Immature natural killer cell (primary cell): ENCODE measurements at regions not wholly inside any gene's neighbourhood (a gene's known extent, or its start where the extent isn't known, plus 50 kb on each side); places are given as distances from the start of the nearest gene placed in this dataset.

ENCODE experiments used
- DNase-seq, 3 donors: peaks; one replicate each; pipeline ENCODE4 v3.0.0; 2022; ENCODE audit warnings: mixed read lengths in 1 of 3
- H3K27ac Mint-ChIP-seq, 6 donors: one replicate each; pipeline ENCODE4 v1.8.0; 2020; ENCODE audit warnings: mixed read lengths in 6 of 6, mild to moderate bottlenecking in 5 of 6, inconsistent platforms in 4 of 6, moderate library complexity in 3 of 6
- H3K27me3 Mint-ChIP-seq, 3 donors: one replicate each; pipeline ENCODE4 v1.8.0; 2020 to 2021; ENCODE audit warnings: low read depth in 3 of 3, mild to moderate bottlenecking in 3 of 3, mixed read lengths in 3 of 3, moderate library complexity in 3 of 3, inconsistent platforms in 1 of 3
- H3K36me3 Mint-ChIP-seq, 3 donors: one replicate each; pipeline ENCODE4 v1.8.0; 2020; ENCODE audit warnings: mixed read lengths in 3 of 3, inconsistent platforms in 2 of 3, mild to moderate bottlenecking in 2 of 3
- H3K4me1 Mint-ChIP-seq, 2 donors: one replicate each; pipeline ENCODE4 v1.8.0; 2020; ENCODE audit warnings: inconsistent platforms in 2 of 2, mild to moderate bottlenecking in 2 of 2, mixed read lengths in 2 of 2, moderate library complexity in 1 of 2
- H3K4me3 Mint-ChIP-seq, 5 donors: one replicate each; pipeline ENCODE4 v1.8.0; 2020; ENCODE audit warnings: mild to moderate bottlenecking in 5 of 5, mixed read lengths in 5 of 5, inconsistent platforms in 3 of 5, moderate library complexity in 3 of 5
- H3K9me3 Mint-ChIP-seq, 6 donors: one replicate each; pipeline ENCODE4 v1.8.0; 2020; ENCODE audit warnings: mild to moderate bottlenecking in 6 of 6, mixed read lengths in 6 of 6, inconsistent platforms in 4 of 6, moderate library complexity in 3 of 6

DNA sequence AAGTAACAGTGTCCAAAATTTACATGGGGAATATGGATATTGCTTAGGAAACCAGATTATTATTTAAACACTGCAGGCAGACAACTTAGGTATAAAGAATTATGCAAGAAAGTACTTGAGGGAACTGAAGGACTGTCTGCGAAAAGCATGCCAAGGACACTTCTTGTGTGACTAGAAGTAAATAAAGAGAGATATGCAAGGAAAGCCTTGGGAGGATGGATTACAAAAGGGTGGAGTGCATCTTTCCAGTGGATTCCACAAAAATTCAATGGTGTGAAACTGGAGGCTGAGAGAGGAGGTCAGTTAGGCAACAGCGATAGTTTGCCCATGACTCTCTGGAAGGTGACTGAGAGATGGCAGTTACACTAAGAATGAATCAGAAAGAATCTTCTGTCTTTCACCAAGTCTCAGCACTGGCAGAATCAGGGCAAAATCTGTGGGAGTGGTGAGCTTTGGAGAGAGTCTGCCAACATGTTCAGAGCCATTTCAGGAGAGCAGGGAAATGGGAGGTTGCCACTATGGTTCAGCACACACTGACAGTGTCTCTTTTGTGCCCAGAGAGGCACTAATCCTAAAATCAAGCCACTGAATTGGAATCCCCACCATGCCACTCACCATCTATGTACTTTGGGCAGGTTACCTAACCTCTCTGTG lies 331.6 kb downstream of the BMPER start:
- Mint-ChIP-seq H3K9me3 (peaks cover 0 to 5% (median 0%) of the 10 kb centered on the region in 6 donors), H3K36me3 (no peaks in the 10 kb centered on the region), H3K27ac (no peak overlapping the region), H3K27me3 (peaks cover 1 to 8% (median 4%) of the 10 kb centered on the region in 3 donors), H3K4me1 (no peaks in the 10 kb centered on the region), H3K4me3 (no peak overlapping the region)
- DNase-seq: no peak

DNA sequence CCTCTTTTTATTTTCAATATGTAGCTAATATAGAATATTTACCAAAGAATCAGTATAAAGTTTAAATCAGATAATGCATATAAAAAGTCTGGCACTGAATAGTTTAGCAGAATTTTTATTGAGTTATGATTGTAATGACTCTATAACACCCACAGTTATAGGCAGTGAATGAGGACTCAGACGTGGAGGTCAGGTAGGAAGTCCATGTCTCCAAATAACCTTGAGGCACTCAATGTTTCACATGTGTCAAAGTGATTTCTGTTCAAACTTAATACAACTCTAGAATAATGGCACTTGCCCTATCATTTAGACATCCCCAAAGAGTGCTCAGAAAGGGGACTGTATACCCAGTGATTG lies 332.1 kb downstream of the BMPER start:
- H3K36me3 Mint-ChIP-seq: no peaks in the 10 kb centered on the region
- no peaks in the 10 kb centered on the region for H3K4me1 Mint-ChIP-seq
- H3K27me3 Mint-ChIP-seq: peaks cover 2 to 7% (median 4%) of the 10 kb centered on the region in 3 donors
- DNase-seq: no peak
- H3K4me3 Mint-ChIP-seq: no peak overlapping the region
- no peak overlapping the region for H3K27ac Mint-ChIP-seq
- peaks cover 0 to 4% (median 0%) of the 10 kb centered on the region in 6 donors for H3K9me3 Mint-ChIP-seq

DNA sequence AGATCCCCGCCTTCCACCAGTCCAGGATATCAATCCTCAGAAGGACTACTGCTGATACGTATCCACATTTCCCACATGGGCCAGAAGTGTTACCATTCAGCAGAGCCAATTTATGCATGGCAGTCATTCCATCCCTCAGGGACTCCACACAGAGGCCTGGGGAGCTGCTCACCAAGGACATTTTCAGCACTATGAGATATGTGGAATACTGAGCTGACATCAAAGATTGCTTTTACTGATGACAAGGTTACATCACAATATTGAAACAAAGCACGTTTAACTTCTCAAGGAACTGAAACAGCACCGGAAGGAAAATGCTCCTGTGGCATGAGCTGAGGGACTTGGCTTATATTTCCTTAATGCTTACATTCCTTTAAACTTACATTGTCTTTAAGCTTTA lies 335.1 kb downstream of the BMPER start:
- Mint-ChIP-seq H3K4me1 (no peaks in the 10 kb centered on the region), H3K27me3 (peaks cover 0 to 4% (median 2%) of the 10 kb centered on the region in 3 donors), H3K9me3 (peaks cover 0 to 7% (median under 1%) of the 10 kb centered on the region in 6 donors), H3K4me3 (no peak overlapping the region), H3K36me3 (peaks cover 0 to 1% (median 0%) of the 10 kb centered on the region in 3 donors), H3K27ac (no peak overlapping the region)
- no peak for DNase-seq

DNA sequence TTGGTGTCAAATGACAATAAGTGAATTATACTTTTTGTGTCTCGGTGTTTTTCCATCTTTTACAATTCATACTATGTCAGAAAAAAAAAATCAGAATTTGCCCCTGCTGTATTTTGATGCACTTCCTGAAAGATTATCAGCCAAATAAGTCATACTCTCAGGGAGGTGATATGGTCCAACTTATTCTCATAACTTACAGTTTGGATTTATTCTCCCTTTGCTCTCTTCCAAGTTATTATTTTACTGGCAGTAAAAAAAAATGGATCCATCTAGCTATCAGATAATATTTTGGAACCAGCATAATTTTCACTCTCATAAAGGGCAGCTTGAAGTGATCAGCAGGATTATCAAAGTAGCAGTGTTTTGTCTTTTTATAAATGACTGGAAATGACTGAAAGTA lies 337.1 kb downstream of the BMPER start:
- no peak overlapping the region for H3K27ac Mint-ChIP-seq
- peaks cover 0 to 7% (median 2%) of the 10 kb centered on the region in 6 donors for H3K9me3 Mint-ChIP-seq
- H3K4me1 Mint-ChIP-seq: no peaks in the 10 kb centered on the region
- no peak for DNase-seq
- H3K4me3 Mint-ChIP-seq: no peak overlapping the region
- H3K27me3 Mint-ChIP-seq: peaks cover 0 to 4% (median 2%) of the 10 kb centered on the region in 3 donors
- H3K36me3 Mint-ChIP-seq: peaks cover 0 to 3% (median 0%) of the 10 kb centered on the region in 3 donors

DNA sequence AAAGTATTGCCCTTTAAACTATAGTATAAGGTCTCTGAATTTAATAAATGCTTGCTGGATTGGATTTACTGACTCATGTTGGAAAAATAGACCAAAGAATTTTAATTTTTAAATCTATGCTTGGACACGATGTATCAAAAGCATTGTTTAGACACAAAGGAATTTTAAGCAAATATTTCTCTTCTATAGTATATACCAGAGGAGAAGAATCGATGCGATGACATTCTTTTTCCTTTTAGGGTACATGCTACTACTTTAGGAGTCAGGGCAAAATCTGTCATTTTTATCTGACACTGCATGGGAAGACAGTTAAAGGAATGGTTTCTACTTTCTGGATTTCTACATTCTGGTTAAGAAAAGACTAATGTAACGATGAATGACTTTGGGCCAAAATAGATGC lies 339.9 kb downstream of the BMPER start:
- no peak overlapping the region for H3K27ac Mint-ChIP-seq
- no peak overlapping the region for H3K4me3 Mint-ChIP-seq
- no peak for DNase-seq
- peaks cover 0 to 7% (median 2%) of the 10 kb centered on the region in 6 donors for H3K9me3 Mint-ChIP-seq
- H3K4me1 Mint-ChIP-seq: no peaks in the 10 kb centered on the region
- peaks cover 0 to 3% (median 0%) of the 10 kb centered on the region in 3 donors for H3K36me3 Mint-ChIP-seq
- H3K27me3 Mint-ChIP-seq: peaks cover 0 to 3% (median 2%) of the 10 kb centered on the region in 3 donors

DNA sequence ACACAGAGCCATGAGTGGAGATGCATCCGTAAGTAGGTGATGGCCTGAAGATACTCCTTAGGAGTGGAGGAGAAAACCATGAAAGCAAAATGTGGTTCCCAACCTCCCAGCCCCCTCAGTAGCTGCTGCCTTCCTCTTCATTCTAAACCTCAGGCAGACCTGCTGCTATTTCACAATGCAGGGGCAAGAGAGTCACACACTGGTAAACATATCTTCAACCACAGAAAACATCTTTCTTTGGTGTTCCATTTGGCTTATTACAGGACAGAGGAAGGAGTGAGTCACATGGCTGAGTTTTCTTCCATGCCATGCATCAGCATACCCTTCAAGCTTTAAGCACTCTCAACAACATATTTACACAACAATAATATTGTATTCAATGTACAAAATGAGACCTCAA lies 342.1 kb downstream of the BMPER start:
- Mint-ChIP-seq H3K4me3 (no peak overlapping the region), H3K27ac (no peak overlapping the region), H3K9me3 (peaks cover 0 to 7% (median 2%) of the 10 kb centered on the region in 6 donors), H3K36me3 (peaks cover 0 to 3% (median 0%) of the 10 kb centered on the region in 3 donors), H3K27me3 (peaks cover 0 to 1% (median 0%) of the 10 kb centered on the region in 3 donors), H3K4me1 (no peaks in the 10 kb centered on the region)
- DNase-seq: no peak

DNA sequence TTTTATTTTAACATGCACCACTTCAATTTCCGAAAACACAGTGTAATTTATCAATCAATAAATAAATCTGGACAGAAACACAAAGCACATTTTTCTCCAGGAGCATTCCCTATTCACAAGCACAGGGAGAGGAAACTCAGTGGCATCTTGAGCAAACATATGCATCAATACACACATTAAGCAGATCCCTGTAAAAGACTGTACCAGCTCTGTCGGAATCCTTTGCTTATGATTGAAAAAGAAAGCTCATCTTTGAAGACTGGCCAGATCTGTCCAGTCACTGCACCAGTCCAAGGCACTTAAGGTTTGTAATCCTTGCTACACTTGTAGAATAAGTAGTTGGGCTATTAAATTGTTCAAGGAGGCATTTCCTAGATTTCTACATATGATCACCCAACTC lies 343.9 kb downstream of the BMPER start:
- no peak for DNase-seq
- Mint-ChIP-seq H3K4me1 (no peaks in the 10 kb centered on the region), H3K4me3 (no peak overlapping the region), H3K27me3 (peaks cover 0 to 1% (median 0%) of the 10 kb centered on the region in 3 donors), H3K9me3 (peaks cover 0 to 7% (median 2%) of the 10 kb centered on the region in 6 donors), H3K36me3 (peaks cover 0 to 3% (median 0%) of the 10 kb centered on the region in 3 donors), H3K27ac (no peak overlapping the region)

DNA sequence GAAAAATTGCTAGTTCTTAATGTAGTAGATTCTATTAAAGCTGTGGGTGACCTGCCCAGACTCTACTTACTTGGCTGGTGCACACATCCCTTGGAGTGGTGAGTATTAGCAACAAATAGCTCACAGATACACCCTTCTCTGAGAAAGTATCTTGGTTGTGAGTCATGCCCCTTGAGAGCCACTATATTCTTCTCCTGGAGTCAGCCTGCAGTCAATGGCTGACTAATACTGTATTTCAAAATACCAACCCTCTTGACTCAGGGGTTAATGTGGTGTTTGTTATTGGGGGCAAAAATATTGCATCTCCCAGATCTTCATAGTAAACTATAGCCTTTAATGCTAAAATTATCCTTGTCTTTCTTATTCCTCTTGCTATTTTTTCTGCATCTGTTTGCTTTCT lies 354.9 kb downstream of the BMPER start:
- Mint-ChIP-seq H3K9me3 (peaks cover 0 to 6% (median 0%) of the 10 kb centered on the region in 6 donors), H3K4me3 (no peak overlapping the region), H3K36me3 (no peaks in the 10 kb centered on the region), H3K4me1 (no peaks in the 10 kb centered on the region), H3K27me3 (peaks cover 0 to 4% (median 1%) of the 10 kb centered on the region in 3 donors), H3K27ac (no peak overlapping the region)
- DNase-seq: no peak

DNA sequence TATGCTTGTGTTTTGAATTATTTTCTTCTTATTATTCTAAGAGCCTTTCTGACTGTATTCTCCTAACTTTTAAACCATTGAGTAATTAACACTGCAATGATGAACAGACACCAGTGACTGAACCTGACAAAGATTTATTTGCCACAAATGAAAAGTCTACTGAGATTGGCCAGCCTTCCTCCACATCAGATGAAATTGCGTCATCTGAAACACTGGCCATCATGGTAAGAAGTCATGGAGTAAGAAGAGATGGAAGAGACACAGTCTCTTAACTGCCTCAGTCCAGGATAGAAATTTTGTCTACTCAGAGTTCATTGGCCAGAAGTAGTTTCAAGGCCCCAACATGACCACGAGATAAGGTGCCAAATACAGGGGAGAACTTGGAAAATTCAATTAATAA lies 357.8 kb downstream of the BMPER start:
- no peaks in the 10 kb centered on the region for H3K36me3 Mint-ChIP-seq
- no peaks in the 10 kb centered on the region for H3K4me1 Mint-ChIP-seq
- DNase-seq: no peak
- H3K27me3 Mint-ChIP-seq: peaks cover 0 to 2% (median 1%) of the 10 kb centered on the region in 3 donors
- H3K9me3 Mint-ChIP-seq: peaks cover 0 to 6% (median 0%) of the 10 kb centered on the region in 6 donors
- no peak overlapping the region for H3K4me3 Mint-ChIP-seq
- no peak overlapping the region for H3K27ac Mint-ChIP-seq

DNA sequence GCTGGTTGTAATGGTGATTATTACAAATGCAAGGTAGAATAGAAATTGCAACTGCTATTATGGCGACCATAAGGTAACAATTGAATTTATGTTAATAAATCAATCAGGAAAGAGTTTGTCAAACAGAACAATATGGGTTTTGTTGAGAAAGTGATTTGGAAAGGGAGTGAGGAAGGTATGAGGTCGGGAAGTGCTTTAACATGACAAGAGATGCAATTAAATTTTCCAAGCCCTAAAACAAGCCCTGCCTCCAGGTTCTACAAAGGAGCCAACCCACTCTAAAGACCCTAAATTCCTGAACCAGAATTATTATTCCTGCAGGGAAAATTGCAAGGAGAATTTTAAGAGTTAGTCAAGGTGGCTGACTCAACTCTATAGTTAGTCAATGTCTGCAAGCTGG lies 363.7 kb downstream of the BMPER start:
- no peaks in the 10 kb centered on the region for H3K36me3 Mint-ChIP-seq
- DNase-seq: no peak
- peaks cover 0 to 2% (median 0%) of the 10 kb centered on the region in 3 donors for H3K27me3 Mint-ChIP-seq
- no peaks in the 10 kb centered on the region for H3K4me1 Mint-ChIP-seq
- H3K9me3 Mint-ChIP-seq: peaks cover 0 to 14% (median 2%) of the 10 kb centered on the region in 6 donors
- H3K4me3 Mint-ChIP-seq: no peak overlapping the region
- H3K27ac Mint-ChIP-seq: no peak overlapping the region

DNA sequence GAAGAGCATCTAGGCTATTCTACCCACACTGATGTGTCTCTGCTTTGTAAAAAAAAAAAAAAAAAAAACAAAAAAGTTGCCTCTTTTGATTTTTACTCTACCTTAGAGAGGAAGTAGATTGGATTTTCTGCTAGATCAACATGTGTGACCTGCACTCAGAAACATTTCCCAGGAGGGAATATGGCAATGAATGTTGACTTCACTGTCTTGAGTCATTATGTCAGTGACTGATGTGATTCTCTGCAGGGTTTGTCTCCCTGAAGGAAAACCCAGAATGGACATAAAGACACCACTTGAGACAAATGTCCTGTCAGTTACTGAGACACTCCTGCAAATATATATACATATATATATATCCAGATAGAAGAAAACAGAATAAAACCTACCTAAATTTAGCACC lies 370.3 kb downstream of the BMPER start:
- no peaks in the 10 kb centered on the region for H3K36me3 Mint-ChIP-seq
- peaks cover 0 to 11% (median under 1%) of the 10 kb centered on the region in 6 donors for H3K9me3 Mint-ChIP-seq
- H3K4me1 Mint-ChIP-seq: no peaks in the 10 kb centered on the region
- peaks cover 0 to 2% (median 0%) of the 10 kb centered on the region in 3 donors for H3K27me3 Mint-ChIP-seq
- H3K4me3 Mint-ChIP-seq: no peak overlapping the region
- no peak for DNase-seq
- H3K27ac Mint-ChIP-seq: no peak overlapping the region

DNA sequence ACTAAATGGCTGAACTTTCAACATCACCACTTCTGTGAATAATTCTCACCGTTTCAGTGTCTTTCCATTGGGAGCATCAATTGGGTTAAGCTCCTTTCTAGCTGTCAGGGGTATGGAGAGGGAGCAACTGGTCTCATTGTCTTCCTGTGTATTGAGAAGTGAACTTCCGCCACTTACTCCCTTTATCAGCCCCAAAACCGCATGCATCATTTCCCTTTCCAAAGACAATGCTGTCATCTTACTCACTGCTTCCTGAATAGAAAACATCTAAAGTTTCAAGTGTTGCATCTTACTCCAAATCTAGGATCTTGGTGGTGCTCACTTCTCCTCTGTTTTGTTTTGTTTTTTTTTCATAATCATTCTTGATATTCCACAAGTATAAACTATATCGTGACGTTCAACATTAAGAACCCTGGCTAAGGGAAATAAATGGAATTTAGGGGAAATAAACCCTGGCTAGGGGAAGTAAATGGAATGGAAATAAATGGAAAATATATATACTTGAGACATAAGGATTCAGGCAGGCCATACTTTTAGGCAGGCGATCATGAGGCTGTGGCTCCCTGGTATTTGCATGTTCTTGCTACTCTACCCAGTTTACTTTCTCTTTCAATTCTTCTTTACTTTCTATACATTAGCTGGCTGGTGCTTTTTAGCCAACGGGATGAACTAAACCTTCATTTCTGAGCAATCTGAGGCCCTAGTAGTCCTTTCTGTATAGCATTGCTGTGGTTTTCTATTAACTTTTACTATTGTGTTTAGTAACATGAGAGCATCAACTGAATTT lies 371.9 kb downstream of the BMPER start:
- DNase-seq: no peak
- Mint-ChIP-seq H3K27ac (no peak overlapping the region), H3K27me3 (no peaks in the 10 kb centered on the region), H3K4me3 (peak overlapping the region in 1 of 5 donors; percentile 35), H3K4me1 (no peaks in the 10 kb centered on the region), H3K9me3 (peaks cover 0 to 8% (median 0%) of the 10 kb centered on the region in 6 donors), H3K36me3 (no peaks in the 10 kb centered on the region)

DNA sequence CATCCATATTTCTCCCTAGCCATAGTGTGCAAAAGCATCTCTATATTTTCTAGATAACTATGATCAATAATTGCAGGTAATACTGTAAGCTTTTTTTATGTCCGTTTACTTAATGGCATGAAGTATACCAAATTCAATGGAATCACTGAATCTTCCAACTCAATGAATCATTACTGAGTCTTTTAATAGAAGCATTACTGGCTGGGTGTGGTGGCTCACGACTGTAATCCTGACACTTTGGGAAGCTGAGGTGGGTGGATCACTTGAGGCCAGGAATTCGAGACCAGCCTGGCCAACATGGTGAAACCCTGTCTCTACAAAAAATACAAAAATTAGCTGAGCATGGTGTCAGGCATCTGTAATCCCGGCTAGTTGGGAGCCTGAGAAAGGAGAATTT lies 372.5 kb downstream of the BMPER start:
- peaks cover 0 to 4% (median 0%) of the 10 kb centered on the region in 3 donors for H3K36me3 Mint-ChIP-seq
- no peak overlapping the region for H3K27ac Mint-ChIP-seq
- H3K4me1 Mint-ChIP-seq: no peaks in the 10 kb centered on the region
- no peaks in the 10 kb centered on the region for H3K27me3 Mint-ChIP-seq
- peaks cover 0 to 9% (median 4%) of the 10 kb centered on the region in 6 donors for H3K9me3 Mint-ChIP-seq
- H3K4me3 Mint-ChIP-seq: no peak overlapping the region
- no peak for DNase-seq

DNA sequence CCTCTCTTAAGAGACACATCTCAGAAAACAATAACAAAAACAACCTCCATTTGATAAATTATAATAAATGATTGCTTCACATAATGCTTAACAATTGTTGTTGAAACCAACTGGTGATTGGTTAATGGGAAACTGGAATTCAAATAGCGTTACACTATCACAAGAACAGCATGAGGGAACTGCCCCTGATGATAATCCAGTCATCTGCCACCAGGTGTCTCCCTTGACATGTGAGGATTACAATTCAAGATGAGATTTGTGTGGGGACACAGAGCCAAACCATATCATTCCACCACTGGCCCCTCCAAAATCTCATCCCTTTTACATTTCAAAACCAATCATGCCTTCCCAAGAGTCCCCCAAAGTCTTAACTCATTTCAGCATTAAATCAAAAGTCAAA lies 375.9 kb downstream of the BMPER start:
- H3K4me1 Mint-ChIP-seq: no peaks in the 10 kb centered on the region
- no peaks in the 10 kb centered on the region for H3K27me3 Mint-ChIP-seq

More for the DNA sequence above, 375.9 kb downstream of the BMPER start:
- no peak overlapping the region for H3K27ac Mint-ChIP-seq
- H3K4me3 Mint-ChIP-seq: no peak overlapping the region
- no peak for DNase-seq
- H3K36me3 Mint-ChIP-seq: peaks cover 0 to 7% (median 0%) of the 10 kb centered on the region in 3 donors
- H3K9me3 Mint-ChIP-seq: peaks cover 0 to 8% (median 5%) of the 10 kb centered on the region in 6 donors
